Femur (tissue), 1 donor: ENCODE measurements at regions not wholly inside any gene's neighbourhood (a gene's known extent, or its start where the extent isn't known, plus 50 kb on each side); places are given as distances from the start of the nearest gene placed in this dataset.

Experiments used
- DNase-seq: peaks from one replicate; pipeline ENCODE4 v3.0.0-alpha.2; 2017

GRCh38 chr12:34292736-34293625 is 270.7 kb downstream of the ALG10 start:
- no peak for DNase-seq

- DNase-seq, result no peak
Measured at GRCh38 chr12:34294137-34294536, 271.8 kb downstream of the ALG10 start.

- no peak for DNase-seq
Measured at GRCh38 chr12:34294671-34295365, 272.5 kb downstream of the ALG10 start.

GRCh38 chr12:34295366-34296142 is 273.3 kb downstream of the ALG10 start:
- no peak for DNase-seq

GRCh38 chr12:34296143-34297041 is 274.1 kb downstream of the ALG10 start:
- no peak for DNase-seq

GRCh38 chr12:34297126-34297789 is 275.0 kb downstream of the ALG10 start:
- DNase-seq, result no peak

DNA sequence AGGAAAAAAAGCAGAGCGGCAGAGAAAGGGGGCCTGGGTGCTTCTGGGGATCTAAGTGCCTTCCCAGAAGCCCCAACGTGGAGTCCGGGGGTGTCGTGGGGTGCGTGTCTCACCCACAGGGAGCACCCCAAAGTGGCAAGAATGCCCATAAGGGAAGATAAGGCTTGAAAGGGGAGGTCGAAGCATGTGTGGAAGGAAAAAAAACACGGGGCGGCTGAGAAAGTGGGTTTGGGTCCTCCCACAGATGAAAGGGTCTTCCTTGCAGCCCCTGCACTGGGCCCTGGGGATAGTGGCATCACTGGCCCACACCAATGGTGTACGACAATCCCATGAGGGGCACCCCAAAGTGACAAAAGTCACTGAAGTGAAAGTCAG is 275.5 kb downstream of the ALG10 start:
- DNase-seq, result no peak

DNA sequence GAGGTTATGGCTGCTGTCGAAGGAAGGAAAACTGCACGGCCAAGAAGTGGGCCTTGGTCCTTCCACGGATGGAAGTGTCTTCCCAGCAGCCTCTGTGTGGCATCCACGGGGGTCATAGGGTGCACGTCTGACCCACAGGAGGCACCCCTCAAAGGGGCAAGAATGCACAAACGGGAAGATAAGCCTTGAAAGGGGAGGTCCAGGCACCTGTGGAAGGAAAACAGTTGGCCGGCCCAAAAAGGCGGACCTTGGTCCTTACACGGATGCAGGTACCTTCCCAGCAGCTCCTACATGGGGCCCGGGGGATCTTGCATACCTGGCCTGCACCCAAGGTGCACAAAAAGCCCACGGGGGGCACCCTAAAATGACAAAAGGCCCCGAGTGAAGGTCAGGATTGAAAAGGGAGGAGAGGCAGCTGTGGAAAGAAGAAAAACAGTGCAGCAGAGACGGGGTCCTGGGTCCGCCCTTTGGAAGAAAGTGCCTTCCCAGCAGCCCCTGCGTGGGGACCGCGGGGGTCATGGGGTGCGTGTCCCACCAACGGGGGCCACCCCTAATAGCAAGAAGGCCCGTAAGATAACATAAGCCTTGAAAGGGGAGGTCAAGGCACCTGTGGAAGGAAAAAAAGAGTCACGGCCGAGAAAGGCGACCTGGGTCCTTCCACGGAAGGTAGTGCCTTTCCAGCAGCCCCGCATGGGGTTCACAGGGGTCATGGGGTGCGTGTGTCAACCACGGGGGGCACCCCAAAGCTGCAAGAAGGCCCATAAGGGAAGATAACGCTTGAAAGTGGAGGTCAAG is 276.1 kb downstream of the ALG10 start:
- no peak for DNase-seq

DNA sequence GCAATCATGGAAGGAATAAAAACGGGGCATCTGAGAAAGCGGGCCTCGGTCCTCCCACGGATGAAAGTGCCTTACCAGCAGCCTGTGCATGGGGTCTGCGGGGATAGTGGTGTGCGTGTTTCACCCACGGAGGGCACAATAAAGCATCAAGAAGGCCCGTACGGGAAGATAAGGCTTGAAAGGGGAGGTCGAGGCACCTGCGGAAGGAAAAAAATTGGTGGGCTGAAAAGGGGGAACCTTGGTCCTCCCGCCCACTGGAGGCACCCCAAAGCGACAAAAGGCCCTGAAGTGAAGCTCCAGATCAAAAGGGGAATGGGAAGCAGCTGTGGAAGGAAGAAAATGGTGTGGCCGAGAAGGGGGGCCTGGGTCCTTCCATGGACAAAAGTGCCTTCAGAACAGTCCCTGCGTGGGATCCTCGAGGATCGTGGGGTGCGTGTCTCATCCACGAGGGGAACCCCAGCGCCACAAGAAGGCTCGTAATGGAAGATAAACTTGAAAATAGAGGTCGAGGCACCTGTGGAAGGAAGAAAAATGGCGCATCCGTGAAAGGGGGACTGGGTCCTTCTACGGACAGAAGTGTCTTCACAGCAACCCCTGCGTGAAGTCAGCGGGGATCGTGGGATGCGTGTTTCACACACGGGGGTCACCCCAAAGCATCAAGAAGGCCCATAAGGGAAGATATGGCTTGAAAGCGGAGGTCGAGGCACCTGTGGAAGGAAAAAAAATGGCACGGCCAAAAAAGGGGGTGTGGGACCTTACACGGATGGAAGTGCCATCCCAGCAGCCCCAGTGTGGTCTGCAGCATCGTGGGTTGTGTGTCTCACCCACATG is 276.9 kb downstream of the ALG10 start:
- DNase-seq, result no peak

- no peak for DNase-seq
Measured at GRCh38 chr12:34299802-34300193, 277.5 kb downstream of the ALG10 start.

- no peak for DNase-seq
Measured at GRCh38 chr12:34300376-34301250, 278.3 kb downstream of the ALG10 start.

DNA sequence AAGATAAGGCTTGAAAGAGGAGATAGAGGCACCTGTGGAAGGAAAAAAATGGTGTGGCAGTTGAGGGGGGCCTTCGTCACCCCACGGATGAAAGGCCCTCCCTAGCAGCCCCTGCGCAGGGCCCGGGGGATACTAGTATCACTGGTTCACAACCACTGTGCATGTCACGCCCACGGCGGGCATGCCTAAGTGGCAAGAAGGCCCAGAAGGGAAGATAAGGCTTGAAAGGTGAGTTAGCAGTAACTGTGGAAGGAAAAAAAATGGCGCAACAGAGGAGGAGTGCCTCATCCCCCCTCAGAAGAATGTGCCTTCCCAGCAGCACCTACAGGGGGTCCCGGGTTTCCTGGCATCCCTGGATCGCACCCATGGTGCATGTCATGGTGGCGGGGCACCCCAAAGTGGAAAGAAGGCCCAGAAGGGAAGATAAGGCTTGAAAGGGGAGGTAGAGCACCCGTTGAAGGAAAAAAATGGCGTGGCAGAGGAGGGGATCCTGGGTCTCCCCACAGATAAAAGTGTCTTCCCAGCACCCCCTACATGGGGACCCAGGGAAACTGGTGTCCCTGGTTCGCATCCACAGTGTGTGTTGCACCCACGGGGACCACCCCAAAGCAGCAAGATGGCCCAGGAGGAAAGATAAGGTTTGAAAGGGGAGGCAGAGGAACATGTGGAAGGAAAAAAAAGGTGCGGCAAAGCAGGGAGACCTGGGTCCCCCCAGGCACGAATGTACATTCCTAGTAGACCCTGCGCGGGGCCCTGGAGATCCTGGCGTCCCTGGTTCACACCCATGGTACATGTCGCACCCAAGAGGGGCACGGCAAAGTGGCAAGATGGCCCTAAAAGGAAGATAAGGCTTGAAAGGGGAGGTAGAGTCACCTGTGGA is 279.2 kb downstream of the ALG10 start:
- DNase-seq, result no peak

- no peak for DNase-seq
Measured at GRCh38 chr12:34302131-34302885, 280.0 kb downstream of the ALG10 start.

DNA sequence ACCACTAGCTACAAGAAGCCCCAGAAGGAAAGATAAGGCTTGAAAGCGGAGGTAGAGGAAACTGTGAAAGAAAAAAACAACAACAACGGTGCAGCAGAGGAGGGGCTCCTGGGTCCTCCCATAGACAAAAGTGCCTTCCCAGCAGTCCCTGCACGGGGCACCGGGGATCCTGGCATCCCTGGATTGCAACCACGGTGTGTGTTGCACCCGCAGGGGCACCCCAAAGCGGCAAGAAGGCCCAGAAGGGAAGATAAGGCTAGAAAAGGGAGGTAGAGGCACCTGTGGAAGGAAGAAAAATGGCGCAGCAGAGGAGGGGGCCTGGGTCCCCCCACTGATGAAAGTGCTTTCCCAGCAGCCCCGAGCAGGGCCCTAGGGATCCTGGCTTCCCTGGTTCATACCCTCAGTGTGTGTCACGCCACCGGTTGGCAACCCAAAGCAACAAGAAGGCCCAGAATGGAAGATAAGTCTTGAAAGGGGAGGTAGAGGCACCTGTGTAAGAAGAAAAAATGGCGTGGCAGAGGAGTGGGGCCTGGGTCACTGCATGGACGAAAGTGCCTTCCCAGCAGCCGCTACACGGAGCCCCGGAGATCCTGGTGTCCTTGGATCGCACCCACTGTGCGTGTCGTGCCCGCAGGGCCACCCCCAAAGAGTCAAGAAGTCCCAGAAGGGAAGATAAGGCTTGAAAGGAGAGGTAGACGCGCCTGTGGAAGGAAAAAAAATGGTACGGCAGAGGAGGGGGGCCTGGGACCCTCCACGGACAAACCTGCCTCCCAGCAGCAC is 281.0 kb downstream of the ALG10 start:
- DNase-seq, result no peak

GRCh38 chr12:34304001-34304400 is 281.7 kb downstream of the ALG10 start:
- DNase-seq, result no peak

- no peak for DNase-seq
Measured at GRCh38 chr12:34304546-34304945, 282.2 kb downstream of the ALG10 start.
